Suprapubic skin (tissue), 4 donors: ENCODE measurements at regions not wholly inside any gene's neighbourhood (a gene's known extent, or its start where the extent isn't known, plus 50 kb on each side); places are given as distances from the start of the nearest gene placed in this dataset.
"Not testable (repeated sequence)": the region's sequence is repeated elsewhere in the genome, so short reads cannot be mapped to it uniquely, and the experiment has no call there.

ENCODE experiments used
- DNase-seq, 2 donors: peaks; one replicate each; pipeline ENCODE4 v3.0.0-alpha.2; 2019; ENCODE audit warnings: low spot score in 2 of 2
- H3K27ac ChIP-seq: fragments of 200-600 bp; sonication (generic); one replicate; pipeline ENCODE4 v1.5.1; 2019
- H3K27me3 ChIP-seq: fragments of 200-600 bp; sonication (generic); one replicate; pipeline ENCODE4 v1.5.1; 2019
- H3K36me3 ChIP-seq: fragments of 200-600 bp; sonication (generic); one replicate; pipeline ENCODE4 v1.5.1; 2019
- H3K4me1 ChIP-seq: fragments of 200-600 bp; sonication (generic); one replicate; pipeline ENCODE4 v1.5.1; 2019
- H3K4me3 ChIP-seq: fragments of 200-600 bp; sonication (generic); one replicate; pipeline ENCODE4 v1.5.1; 2019; ENCODE audit warnings: mild to moderate bottlenecking
- H3K9me3 ChIP-seq: fragments of 200-600 bp; sonication (generic); one replicate; pipeline ENCODE4 v1.5.1; 2019
- CTCF ChIP-seq, 2 donors: fragments of 200-600 bp in 1 of 2; fragments of 450-650 bp in 1 of 2; sonication (generic) in 1 of 2; IDR thresholded peaks; one replicate each; pipeline ENCODE4 v1.5.1; 2016 to 2019; ENCODE audit warnings: antibody characterized with exemption in 2 of 2, mild to moderate bottlenecking in 1 of 2, moderate library complexity in 1 of 2
- EP300 ChIP-seq: sonication (generic); formaldehyde crosslinking; IDR thresholded peaks from one replicate; pipeline ENCODE4 v1.6.1; 2017; ENCODE audit warnings: antibody characterized with exemption
- POLR2A ChIP-seq, 2 donors: fragments of 450-650 bp; IDR thresholded peaks; one replicate each; pipeline ENCODE4 v1.6.1; 2017; ENCODE audit warnings: antibody characterized with exemption in 2 of 2, mild to moderate bottlenecking in 2 of 2, moderate library complexity in 2 of 2
- POLR2AphosphoS5 ChIP-seq, 3 donors: sonication (generic); formaldehyde crosslinking; IDR thresholded peaks; one replicate each; pipeline ENCODE4 v1.6.1; 2017; ENCODE audit warnings: antibody characterized with exemption in 3 of 3
- WGBS: methylation state at CpG from one replicate; pipeline ENCODE4 v1.1.5; 2018; 5-methylcytosine and 5-hydroxymethylcytosine counted together

- H3K9me3 ChIP-seq, result no peaks in the 10 kb centered on the region
- no peaks in the 10 kb centered on the region for H3K4me1 ChIP-seq
- H3K27ac ChIP-seq, result no peak overlapping the region
- WGBS, result 100% methylated on average over 1 of the region's 1 CpG
- DNase-seq, result no peak
- no peaks in the 10 kb centered on the region for H3K36me3 ChIP-seq
- H3K27me3 ChIP-seq, result no peaks in the 10 kb centered on the region
- H3K4me3 ChIP-seq, result no peak overlapping the region
- no peak for TF ChIP-seq POLR2AphosphoS5 (IDR thresholded peaks at IDR 0.05)
- TF ChIP-seq EP300, result no peak
- TF ChIP-seq CTCF (IDR thresholded peaks at IDR 0.05), result no peak
- no peak for TF ChIP-seq POLR2A (IDR thresholded peaks at IDR 0.05)
These were observed 89.5 kb downstream of the CD200R1L start for GRCh38 chr3:112757197-112757596.

DNA sequence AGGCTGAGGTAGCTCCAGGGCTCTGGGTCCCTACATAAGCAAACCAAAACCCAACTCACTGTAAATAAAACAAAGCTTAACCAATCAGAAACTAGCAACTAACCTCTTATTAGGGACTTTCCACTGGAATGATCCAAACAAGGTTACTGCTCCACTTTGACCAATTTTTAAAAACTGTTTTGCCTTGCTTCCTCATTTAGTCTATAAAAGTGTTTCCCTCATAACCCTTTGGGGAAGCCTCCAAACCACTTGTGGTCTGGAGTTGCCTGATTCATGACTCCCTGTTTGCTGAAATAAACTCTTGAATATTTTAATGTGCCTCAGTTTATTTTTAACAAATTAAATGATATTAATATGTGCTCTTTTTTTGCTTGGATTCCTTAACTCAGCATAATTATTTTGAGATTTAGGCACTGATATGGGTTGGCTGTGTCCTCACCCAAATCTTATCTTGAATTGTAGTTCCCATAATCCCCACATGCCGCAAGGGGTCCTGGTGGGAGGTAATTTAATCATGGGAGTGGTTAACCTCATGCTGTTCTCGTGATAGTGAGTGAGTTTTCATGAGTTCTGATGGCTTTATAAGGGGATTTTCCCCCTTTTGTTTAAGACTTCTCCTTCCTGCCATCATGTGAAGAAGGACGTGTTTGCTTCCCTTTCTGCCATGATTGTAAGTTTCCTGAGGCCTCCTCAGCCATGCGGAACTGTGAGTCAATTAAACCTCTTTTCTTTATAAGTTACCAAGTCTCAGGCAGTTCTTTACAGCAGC, 90.6 kb downstream of the CD200R1L start:
- 71% methylated on average over 4 of the region's 4 CpGs for whole genome bisulfite sequencing
- Histone ChIP-seq H3K27me3 (no peaks in the 10 kb centered on the region), H3K27ac (no peak overlapping the region), H3K36me3 (no peaks in the 10 kb centered on the region), H3K9me3 (no peaks in the 10 kb centered on the region), H3K4me1 (no peaks in the 10 kb centered on the region), H3K4me3 (no peak overlapping the region)
- TF ChIP-seq CTCF (IDR thresholded peaks at IDR 0.05) (no peak), POLR2AphosphoS5 (IDR thresholded peaks at IDR 0.05) (no peak), POLR2A (IDR thresholded peaks at IDR 0.05) (no peak), EP300 (no peak)
- no peak for DNase-seq

DNA sequence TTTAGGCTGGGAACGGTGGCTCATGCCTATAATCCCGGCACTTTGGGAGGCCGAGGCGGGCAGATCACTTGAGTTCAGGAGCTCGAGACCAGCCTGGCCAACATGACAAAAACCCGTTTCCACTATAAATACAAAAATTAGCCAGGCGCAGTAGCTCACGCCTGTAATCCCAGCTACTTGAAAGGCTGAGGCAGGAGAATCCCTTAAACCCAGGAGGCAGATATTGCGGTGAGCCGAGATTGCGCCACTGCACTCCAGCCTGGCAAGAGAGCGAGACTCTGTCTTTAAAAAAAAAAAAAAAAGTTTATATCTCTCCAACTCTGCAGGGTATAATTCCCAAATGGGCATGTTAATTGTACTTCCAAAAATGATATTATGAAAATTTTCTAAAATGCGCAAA, 91.6 kb downstream of the CD200R1L start:
- not testable (repeated sequence) for H3K4me1 ChIP-seq, DNase-seq, H3K27me3 ChIP-seq, H3K4me3 ChIP-seq, H3K36me3 ChIP-seq, H3K9me3 ChIP-seq, H3K27ac ChIP-seq
- WGBS, result 84% methylated on average over 13 of the region's 13 CpGs

DNA sequence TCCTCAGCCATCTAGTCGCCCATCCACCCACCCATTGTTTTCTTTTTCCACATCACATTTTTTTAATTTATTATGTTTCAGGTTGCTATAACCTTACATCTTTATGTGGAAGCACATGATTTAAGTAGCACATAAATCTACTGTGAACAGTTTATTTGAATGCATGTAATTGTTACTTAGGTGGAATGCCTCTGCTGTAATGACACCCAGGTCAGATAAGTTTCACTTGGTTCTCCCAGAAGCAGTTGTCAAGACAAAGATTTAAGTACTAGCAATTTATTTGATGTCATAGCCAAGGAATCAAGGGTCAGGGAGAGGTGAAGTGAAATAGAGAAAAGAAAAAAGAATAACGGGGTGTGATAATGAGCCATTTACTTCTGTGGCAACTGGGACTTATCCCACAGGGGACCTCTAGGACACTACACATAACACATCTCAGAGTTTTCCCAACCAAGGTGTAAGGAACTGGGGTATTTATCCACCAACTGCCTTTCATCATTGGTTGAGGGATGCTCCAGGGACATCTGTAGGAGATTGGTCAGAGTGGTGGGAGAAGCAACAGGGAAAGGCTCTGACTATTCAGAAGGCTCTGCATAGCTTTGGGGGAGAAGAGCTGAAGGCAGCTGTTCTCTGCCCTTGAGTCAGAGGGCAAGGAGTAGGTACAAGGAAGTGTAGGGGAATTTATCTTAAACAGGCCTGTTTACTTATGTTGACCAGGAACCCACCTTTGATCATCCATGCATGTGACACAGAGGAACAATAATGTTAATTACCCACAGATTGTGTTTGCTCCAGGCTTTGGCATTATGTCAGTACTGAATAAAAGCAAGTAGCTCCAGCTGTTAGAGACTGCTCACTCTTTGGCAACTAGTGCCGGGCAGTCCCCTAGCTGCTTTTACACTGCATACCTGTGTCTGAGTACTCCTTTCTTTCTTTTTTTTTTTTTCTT, 94.8 kb downstream of the CD200R1L start:
- TF ChIP-seq POLR2A (IDR thresholded peaks at IDR 0.05), result no peak
- TF ChIP-seq CTCF (IDR thresholded peaks at IDR 0.05), result no peak
- no peak for TF ChIP-seq POLR2AphosphoS5 (IDR thresholded peaks at IDR 0.05)
- Histone ChIP-seq H3K4me3 (no peak overlapping the region), H3K9me3 (no peaks in the 10 kb centered on the region), H3K27ac (no peak overlapping the region), H3K4me1 (no peaks in the 10 kb centered on the region), H3K27me3 (no peaks in the 10 kb centered on the region), H3K36me3 (no peaks in the 10 kb centered on the region)
- WGBS, result 58% methylated on average over 3 of the region's 3 CpGs
- DNase-seq, result no peak

DNA sequence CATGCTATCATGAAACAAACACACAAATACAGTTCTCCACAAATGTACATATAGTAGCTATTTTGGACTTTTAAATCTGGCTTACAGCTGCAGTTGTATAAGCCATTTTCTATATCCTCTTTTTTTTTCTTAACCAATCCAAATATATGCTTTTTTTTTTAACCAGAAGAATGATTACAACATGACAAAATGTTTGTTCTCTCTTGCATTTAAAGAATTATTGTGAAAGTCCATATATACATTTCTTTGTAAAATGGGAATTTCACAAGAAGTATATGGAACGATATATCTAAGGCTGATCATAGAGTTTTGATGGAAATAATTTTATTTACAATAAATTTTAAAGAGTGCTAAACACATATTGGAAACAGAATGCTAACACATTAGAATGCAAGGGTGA, 95.6 kb downstream of the CD200R1L start:
- no peak overlapping the region for H3K27ac ChIP-seq
- TF ChIP-seq CTCF (IDR thresholded peaks at IDR 0.05) (no peak), EP300 (no peak), POLR2A (IDR thresholded peaks at IDR 0.05) (no peak), POLR2AphosphoS5 (IDR thresholded peaks at IDR 0.05) (no peak)
- H3K36me3 ChIP-seq, result no peaks in the 10 kb centered on the region
- H3K9me3 ChIP-seq, result no peaks in the 10 kb centered on the region
- no peaks in the 10 kb centered on the region for H3K4me1 ChIP-seq
- H3K4me3 ChIP-seq, result no peak overlapping the region
- whole genome bisulfite sequencing, result 93% methylated on average over 1 of the region's 1 CpG
- H3K27me3 ChIP-seq, result no peaks in the 10 kb centered on the region
- no peak for DNase-seq
